HT1080 (cell line): ENCODE measurements at regions not wholly inside any gene's neighbourhood (a gene's known extent, or its start where the extent isn't known, plus 50 kb on each side); places are given as distances from the start of the nearest gene placed in this dataset.
"Not testable (repeated sequence)": the region's sequence is repeated elsewhere in the genome, so short reads cannot be mapped to it uniquely, and the experiment has no call there.

ENCODE experiments used
- DNase-seq: peaks from one replicate; pipeline ENCODE4 v3.0.0-alpha.2; 2015; ENCODE audit warnings: low read depth

DNA sequence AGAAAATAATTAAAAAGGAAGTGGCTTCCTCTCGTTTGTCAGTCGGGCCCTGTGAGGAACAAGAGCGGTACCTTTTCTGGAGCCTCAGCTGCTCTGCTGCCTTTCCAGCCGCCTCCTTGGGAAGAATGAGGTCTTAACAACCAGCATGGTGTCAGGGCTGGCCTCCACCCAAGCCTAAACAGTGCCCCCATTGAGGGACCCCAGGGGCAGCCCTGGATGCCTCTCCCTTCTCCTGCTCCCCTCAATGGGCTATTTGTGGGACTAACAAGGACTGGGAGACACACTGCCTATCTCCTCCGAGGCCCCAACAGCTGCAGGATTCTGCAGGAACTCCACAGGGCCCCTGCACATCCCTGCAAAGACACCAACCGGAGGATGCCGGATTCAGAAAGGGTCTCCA lies 155.4 kb upstream of the MAP3K1 start:
- DNase-seq: no peak

DNA sequence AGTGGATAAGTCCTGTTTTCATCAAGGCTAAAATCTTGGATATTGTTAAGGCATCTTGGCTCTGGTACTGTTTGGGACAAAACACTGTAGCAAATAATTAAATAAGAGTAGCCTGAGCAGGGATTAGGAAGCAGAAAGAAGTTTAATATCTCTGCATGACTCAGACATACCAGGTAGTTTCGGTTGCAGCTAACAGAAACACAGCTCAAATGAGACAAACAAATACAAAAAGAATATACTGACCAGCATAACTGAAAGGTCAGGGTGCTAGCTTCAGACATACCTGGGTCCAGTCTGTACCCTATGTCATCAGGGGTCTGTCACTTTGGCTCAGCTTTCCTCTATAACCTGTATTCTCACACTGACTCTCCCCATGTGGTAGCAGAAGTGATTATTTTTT lies 156.4 kb upstream of the MAP3K1 start:
- no peak for DNase-seq

DNA sequence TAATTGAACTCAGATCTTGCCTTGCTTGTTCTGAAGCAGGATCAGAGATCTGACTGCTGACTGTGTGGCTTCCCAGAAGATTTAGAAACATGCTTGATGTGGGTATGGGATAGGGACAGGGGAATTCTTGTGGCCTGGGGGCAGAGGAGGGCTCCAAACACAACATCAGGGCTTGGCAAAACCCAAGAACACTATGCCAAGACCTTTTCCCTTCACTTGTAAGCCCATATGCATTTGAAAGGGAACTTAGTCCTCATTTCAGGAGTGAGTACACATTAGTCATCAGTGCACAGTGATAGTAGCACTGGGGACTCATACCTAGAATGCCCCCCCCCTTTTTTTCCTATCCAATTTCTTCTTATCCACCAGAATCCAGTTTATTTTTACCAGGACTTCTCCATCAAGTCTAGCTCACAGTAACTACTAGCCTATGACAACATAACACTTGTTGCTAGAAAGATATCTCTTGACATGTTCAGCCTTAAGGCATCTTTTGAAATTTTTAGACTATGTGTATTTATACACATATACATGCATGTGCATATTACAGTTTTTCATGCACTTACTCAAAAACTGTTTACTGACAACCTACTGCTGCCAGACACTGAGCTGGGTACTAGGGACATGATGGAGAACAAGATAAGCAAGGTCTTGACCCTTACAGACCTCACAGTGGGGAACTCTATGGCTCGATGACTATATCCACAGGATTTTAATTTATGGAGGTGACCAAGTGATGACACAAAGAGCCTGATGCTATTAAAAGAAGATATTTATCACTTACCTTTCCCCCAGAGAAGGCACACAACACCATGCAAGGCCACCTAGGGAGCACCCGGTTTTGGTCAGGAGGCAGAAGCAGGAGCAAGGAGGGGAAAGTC lies 158.3 kb upstream of the MAP3K1 start:
- DNase-seq: no peak

DNA sequence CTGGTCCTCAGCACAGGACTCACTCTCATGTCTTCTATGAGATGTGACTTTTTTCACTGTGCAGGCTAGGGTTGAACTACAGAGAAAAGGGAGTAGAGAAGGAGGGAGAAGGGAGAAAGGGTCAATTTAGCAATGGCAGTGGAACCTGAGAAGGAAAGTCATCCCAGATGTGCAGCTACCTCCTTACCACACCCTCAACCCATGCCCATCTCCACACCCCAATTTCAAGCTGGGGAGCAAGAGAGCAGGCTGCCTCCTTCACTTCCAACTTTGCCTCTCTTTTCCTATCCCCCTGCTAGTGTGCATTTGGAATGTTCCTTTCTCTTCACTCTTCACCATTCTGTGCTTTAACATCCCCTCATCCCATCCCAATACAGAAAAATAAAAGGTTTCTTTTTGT lies 163.5 kb upstream of the MAP3K1 start:
- no peak for DNase-seq

DNA sequence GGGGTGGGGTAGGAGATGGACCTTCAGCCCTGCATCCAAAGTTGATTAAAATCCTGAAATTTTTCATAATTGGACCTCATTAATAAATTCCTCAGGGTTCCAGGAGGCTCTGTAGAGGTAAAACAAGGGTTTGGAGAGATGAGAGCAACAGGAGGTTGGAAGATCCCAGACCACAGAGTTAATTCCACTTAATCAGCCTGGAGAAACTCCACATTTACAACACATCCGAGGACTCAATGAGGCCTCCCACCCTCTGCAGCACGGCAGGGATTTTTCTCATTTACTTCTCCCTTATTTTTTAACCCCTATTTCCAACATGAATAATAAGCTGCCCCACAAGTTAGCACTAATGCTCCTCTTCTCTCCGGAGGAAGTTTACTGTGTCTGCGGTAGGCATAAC lies 165.0 kb upstream of the MAP3K1 start:
- no peak for DNase-seq

DNA sequence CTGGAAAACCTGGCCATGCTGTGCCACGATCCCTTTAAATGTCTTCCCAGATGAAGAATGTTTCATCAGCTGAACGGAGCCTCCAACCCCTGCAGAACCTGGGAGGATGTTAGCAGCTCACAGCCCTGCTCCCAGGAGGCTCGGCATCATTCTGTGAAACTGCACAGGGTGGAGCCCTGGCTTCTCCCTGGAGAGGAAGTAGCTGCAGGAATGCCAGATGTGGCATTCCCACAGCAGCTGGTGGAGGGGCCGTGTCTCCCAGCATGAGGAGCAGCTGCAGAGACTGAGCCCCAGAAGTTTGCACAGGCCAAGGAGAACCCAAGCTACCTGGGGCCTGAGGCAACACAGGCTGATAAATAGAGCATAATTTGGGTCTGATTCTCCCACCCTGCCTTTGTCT lies 165.8 kb upstream of the MAP3K1 start:
- DNase-seq: no peak

DNA sequence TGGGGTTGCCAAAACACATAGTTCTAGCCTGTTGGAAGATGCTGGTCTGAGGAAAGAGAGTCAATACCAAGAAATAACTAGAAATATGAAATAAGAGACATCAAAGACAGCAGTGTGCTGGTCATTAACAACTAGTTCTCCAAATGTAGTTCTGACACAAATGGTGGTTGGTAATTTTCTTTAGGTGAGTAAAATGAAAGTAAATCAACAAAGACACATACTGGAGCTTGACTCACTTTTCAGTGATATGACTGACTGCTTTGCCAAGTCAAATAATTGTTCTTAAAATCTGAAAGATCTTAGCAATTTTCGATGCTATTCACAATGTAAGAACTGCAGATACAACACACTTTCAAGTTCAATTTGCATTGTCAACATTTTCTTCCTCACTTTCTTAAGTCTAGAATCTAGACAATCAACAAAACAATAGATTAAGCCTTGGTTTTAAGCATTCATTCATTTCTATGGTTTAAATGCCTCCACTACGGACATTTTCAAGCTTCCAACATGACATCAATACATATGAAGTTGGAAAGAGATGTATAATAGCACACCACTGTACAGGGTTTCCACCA lies 166.8 kb upstream of the MAP3K1 start:
- DNase-seq: no peak

DNA sequence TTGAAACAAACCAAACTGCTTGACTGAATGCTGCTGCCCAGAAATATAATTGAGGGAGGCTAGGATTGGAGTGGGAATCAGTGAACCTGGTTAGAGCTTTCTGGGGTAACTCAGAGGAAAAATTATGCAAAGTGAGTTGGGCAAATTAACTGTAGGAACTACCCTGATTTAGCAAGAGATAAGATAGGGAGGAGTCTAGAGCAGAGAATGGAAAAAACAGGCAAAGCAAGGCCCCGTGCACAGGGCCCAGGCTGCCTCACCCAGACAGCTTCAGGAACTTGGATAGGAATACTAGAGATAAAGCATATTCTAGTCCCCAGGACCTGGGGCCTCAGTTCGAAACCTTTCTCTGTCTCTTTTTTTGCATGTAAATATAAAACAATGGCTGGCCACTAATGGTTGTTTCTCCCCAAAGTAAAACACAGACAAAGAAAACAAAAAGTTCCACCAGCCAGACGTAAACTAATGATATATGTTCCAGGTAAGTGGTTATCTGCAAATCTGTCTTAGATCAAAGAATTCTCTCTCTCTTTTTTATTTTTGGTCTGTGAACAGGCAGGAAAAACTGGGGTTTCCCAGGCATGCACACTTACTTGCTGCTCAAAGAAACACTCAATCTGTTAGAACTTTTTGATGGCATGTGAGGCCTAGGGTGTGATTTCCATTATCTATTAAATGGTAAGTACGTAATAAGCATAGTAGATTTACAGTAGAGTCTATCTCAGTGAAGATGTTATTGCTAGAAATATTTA lies 168.1 kb upstream of the MAP3K1 start:
- no peak for DNase-seq

DNA sequence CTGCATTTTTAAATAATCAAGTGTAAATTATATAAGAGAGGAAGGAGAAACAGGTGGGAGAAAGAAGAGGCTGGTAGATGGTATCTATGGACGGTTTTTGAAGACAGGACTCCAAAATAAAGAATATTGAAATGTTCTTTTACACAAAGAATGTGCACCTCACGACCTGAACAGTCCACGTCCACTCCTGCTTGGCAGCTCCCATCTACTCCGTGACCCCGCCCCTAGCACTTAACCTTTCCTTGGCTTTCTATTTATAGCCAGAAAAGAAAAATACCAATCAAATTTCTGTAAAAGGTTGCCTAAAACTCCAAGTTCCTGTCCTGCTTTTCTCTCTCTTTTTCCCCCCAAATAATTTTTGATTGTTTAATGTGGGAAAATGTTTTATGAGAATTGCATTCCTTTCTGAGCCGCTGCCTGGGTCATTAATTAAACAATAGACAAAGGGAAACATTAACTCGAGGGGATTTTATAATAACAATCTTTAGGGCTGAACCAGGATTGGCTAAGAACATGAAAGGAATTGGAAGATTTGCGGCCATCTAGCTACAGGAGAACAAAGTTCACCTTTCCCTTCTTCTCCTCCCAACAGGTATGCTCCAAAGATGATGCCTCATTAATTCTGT lies 173.6 kb upstream of the MAP3K1 start:
- DNase-seq: no peak

DNA sequence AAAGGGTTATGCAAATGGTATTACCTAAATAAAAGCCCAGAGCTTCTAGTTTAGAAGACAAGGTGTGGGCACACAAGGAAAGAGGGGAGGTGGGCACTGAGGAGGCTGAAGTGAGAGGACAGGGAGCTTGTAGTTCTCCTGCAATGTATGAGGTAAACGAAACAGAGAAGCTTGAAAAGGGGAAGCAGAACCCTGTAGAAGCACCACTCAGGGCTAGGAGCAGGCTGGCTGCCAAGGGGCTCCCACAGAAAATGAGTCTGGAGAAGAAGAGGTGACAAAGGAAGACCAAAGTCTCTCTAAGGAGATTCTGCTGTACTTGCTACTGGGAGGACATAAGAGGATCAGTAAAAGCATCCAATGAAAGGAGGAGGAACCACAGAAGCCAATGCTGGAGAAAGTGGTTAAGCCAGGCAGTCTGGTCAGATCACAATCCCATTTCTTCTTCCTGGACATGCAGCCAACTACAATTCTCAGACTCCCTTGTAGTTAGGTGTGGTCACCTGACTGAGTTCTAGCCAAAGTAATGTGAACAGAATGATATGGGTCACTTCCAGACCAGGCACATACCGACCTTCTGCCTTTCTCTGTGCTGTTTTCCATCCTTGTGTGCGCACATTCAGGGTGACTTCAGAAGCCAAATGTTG lies 174.5 kb upstream of the MAP3K1 start:
- no peak for DNase-seq

DNA sequence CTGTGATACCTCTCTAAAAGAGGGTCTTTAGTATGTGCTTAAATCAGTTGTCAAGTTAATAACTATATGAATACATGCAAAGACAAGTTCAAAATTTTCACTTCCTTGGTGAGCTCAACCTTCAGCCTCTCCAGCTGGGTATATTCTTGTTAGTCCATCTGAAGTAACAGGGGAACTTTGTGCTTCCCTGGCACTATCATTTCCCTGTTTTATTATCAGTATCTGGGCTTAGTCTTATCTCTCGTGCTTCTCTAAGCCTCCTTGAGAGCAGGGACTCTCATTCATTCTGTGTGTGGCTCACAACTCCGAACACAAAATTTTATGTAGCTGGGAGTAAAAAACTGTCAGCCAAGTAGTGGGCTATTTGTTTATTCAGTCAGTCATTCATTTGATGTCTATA lies 175.9 kb upstream of the MAP3K1 start:
- no peak for DNase-seq

DNA sequence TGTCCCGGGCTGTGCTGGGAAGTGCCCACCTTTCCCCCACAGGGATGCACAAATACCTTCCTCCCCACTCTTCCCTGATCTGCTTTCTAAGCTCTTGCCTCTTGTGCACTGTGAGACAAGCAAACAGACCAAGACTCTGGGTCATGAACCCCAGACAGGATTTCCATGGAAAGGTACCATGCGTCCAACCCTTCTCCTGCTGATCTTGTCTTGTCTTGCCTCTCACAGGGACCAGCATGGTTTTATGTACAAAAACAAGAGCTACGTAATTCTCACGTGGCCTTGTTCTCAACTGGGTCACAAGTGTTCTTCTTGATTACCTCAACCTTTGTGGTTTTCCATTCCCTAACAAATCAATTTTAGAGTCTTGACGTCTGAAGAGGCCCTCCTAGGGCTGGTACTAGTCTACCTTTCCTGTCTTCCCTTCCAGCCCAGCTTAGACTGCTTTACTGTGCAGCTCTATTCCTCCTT lies 176.5 kb upstream of the MAP3K1 start:
- DNase-seq: no peak

DNA sequence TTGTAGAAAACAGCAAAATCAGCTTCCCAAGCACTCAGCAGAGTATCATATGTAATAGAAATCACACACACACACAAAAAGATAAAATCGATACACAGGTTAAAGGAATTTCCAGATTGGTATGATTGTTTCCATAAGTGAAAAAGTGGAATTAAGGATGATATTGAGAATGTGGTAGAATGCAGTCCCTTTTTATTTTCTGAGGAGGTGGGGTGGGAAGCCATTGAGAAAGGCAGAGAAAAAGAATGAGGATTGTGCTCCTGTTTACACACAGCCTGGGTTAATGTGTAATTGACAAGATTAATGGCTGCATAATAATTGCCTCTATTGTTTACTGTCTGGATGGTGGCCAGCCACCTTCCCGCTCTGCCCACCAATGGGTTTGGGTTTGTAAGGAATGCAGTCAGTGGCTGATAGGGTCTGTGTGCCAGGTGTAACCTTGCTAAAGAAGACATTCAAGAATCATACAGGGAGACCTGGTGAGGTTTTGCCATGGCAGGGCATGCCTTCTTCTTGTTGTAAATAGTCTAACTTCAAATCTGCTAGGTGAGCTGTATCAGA lies 177.2 kb upstream of the MAP3K1 start:
- no peak for DNase-seq

DNA sequence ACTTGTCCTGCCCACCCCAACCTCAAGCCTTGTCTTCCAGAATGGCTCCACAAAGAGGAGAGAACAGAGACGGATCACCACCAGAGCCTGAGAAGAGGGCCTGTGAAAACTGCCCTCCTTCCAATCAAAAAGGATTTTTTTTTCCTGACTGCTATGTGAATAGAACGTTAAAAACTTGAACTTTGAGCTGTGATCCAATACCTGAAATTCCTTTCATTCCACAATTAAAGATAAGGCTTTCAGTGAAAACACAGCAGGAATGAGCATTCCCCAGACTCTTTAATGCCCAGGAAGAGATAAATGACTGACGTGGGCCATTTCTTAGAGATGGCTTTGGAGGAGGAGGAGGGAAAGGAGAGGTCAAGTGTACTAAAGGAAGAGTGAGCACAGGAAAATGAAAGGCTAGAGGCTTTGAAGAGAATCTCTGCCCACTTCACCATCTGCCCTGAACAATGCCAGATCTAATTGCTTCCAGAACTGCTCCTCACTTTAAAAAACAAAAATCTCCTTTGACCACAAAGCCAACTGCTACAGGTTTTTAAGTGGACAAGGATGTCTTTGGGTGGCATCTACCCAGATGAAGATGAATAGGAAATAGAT lies 177.9 kb upstream of the MAP3K1 start:
- DNase-seq: no peak

DNA sequence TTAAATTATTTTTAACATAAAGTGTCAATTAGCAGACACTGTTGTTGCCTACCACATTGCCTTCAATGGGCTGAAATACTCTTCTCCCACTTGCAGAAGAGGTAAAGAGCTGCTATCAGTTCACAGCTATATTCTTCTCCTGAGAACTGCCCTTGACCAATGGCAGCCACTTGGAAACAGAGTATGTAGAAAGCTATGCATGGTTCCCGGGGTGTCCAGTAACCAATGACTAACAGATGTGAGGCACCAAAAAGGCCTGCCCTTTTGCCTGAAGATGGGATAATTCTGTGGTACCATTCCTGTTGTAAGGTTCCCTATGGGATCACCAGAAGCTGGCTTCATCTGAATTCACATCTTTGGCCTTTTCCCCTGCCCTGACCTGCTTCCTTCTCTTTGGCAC lies 181.4 kb upstream of the MAP3K1 start:
- DNase-seq: no peak

DNA sequence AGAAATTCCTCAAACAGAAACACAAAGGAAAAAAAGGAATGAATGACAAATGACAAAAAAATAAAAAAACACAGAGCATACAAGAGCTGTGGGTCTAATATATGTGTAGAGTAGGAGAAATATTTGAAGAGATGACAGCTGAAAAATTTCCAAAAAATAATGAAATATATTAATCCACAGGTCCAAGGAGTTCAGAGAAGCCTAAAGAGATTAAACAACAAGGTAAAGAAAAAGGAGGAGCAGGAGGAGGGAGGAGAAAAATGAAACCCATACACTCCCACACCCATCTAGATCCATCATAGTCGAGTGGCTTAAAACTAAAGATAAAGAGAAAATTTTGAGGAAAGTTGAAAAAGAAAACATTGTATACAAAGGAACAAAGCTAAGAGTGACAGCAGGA lies 182.4 kb upstream of the MAP3K1 start:
- no peak for DNase-seq

DNA sequence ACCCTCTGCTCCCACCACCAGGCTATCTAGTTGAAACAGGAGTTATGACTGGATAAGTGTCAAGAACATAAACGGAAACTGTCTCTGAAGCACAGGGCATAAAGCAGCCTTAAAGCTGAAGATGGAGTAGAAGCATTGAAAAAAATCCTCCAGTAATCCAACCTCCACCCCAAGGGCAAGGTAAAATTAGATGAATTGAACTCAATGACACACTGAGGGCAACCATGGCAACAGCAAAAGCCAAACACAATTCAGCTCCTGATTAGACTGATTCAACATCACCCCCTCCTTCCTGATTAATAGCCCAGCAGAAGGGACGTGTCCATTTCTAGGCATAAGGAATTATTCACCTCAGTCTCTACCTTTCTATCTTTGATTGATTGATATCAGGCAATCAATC lies 183.2 kb upstream of the MAP3K1 start:
- no peak for DNase-seq

DNA sequence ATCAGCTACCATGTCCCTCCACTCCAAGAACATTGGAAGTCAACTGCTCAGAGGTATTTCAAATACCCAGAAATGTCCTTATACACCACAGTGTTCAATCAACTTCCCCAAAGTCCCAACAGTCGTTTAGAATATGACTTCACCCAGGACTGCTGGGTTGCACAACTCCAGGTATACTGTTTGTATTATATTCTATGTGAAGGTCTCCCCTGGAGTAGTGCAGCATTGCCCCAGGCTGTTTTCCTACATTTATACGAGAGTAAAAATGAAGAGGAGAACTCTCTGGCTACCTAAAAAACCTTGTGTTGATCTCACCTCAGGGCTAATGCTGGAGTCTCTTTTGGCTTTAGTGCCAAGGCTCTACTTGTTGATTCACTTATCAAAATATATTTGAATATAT lies 183.6 kb upstream of the MAP3K1 start:
- no peak for DNase-seq

DNA sequence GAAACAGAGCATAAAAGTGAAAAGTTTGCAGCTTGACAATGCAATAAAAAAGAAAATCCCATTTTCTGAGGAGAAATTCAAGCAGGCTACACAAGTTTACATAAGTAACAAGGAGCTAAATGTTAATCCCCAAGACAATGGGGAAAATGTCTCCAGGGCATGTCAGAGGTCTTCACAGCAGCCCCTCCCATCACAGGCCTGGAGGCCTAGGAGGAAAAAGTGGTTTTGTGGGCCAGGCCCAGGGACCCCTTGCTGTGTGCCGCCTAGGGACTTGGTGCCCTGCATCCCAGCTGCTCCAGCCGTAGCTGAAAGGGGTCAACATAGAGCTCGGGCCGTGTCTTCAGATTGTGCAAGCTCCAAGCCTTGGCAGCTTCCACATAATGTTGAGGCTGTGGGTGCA lies 186.7 kb upstream of the MAP3K1 start:
- not testable (repeated sequence) for DNase-seq

DNA sequence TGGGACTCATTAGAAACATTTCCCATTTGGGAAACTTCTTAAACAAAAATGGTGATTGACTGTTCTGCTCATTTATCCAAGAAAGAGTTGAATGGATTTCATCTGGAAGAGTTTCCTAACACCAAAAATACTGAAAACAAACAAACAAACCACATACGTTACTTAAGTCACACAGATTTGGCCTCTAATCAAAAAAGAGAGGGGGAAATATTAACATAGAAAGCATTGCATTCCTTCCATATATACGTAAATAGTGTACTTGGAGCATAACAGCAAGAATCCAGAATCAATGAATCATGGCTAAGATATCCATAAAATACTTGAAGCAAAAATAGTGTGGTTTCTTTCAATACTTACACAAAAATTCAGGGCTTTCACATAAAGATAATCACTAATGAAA lies 189.8 kb upstream of the MAP3K1 start:
- no peak for DNase-seq

DNA sequence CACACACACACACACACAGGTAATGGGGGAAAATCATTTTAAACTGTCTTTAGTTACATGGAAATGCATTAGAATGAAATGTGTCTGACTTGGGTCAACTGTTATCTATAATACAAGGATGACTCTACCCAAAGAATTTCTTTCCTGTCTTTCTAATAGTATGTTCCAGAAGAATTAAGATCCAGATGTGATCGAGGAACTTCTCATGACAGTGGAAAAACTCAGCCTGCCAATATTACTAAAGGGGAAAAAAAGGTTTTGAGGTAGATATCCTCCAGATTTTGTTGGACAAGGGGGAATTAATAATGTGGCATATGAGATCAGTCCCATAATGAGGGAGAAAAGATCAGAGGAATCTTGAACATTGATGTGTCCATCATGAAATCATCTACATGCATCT lies 190.6 kb upstream of the MAP3K1 start:
- DNase-seq: no peak
